ENCODE measurements at regions not wholly inside any gene's neighbourhood (a gene's known extent, or its start where the extent isn't known, plus 50 kb on each side); places are given as distances from the start of the nearest gene placed in this dataset.
A peak's percentile ranks its signal among the peaks of the same experiment; 100 is the strongest.

GRCh38 chr4:32988165-32988811 lies 2268.1 kb downstream of the PCDH7 start:
- Mint-ChIP-seq H3K9me3 (no peaks in the 10 kb centered on the region), H3K27ac (no peak overlapping the region), H3K4me3 (no peak overlapping the region), H3K4me1 (no peaks in the 10 kb centered on the region), H3K27me3 (no peaks in the 10 kb centered on the region)
- no peak for DNase-seq
- ATAC-seq, result no peak

- Mint-ChIP-seq H3K4me1 (no peaks in the 10 kb centered on the region), H3K9me3 (peaks cover 0 to 5% of the 10 kb centered on the region in 2 donors), H3K4me3 (no peak overlapping the region), H3K27me3 (no peaks in the 10 kb centered on the region), H3K27ac (no peak overlapping the region)
- ATAC-seq (no peak), DNase-seq (no peak)
Observed at GRCh38 chr4:32991663-32992062, 2271.5 kb downstream of the PCDH7 start.

GRCh38 chr4:32994981-32995881 lies 2275.1 kb downstream of the PCDH7 start:
- H3K4me1 Mint-ChIP-seq, result no peaks in the 10 kb centered on the region
- no peak overlapping the region for H3K27ac Mint-ChIP-seq
- no peak overlapping the region for H3K4me3 Mint-ChIP-seq
- peaks cover 0 to 20% of the 10 kb centered on the region in 2 donors for H3K9me3 Mint-ChIP-seq
- DNase-seq (no peak), ATAC-seq (no peak)
- no peaks in the 10 kb centered on the region for H3K27me3 Mint-ChIP-seq

- ATAC-seq, result no peak
- Mint-ChIP-seq H3K9me3 (peaks cover 3 to 6% of the 10 kb centered on the region in 2 donors), H3K27me3 (no peaks in the 10 kb centered on the region)
Observed at GRCh38 chr4:33013282-33013681, 2293.1 kb downstream of the PCDH7 start.

GRCh38 chr4:33025236-33025635 lies 2305.1 kb downstream of the PCDH7 start:
- Mint-ChIP-seq H3K4me1 (no peaks in the 10 kb centered on the region), H3K4me3 (no peak overlapping the region), H3K27ac (no peak overlapping the region), H3K27me3 (no peaks in the 10 kb centered on the region), H3K9me3 (no peaks in the 10 kb centered on the region)
- DNase-seq, result no peak
- ATAC-seq, result no peak

More at GRCh38 chr4:33013282-33013681, 2293.1 kb downstream of the PCDH7 start:
- DNase-seq, result no peak
- no peaks in the 10 kb centered on the region for H3K4me1 Mint-ChIP-seq
- no peak overlapping the region for H3K4me3 Mint-ChIP-seq
- H3K27ac Mint-ChIP-seq, result no peak overlapping the region

- H3K27me3 Mint-ChIP-seq, result no peaks in the 10 kb centered on the region
- no peak for ATAC-seq
- H3K4me3 Mint-ChIP-seq, result no peak overlapping the region
- H3K4me1 Mint-ChIP-seq, result no peaks in the 10 kb centered on the region
- no peak overlapping the region for H3K27ac Mint-ChIP-seq
- DNase-seq, result no peak
- peaks cover 0 to 7% of the 10 kb centered on the region in 2 donors for H3K9me3 Mint-ChIP-seq
Observed at GRCh38 chr4:33029976-33030375, 2309.8 kb downstream of the PCDH7 start.

- ATAC-seq (no peak), DNase-seq (no peak)
- Mint-ChIP-seq H3K27me3 (no peaks in the 10 kb centered on the region), H3K9me3 (peaks cover 0 to 7% of the 10 kb centered on the region in 2 donors), H3K4me1 (no peaks in the 10 kb centered on the region), H3K27ac (no peak overlapping the region), H3K4me3 (no peak overlapping the region)
Observed at GRCh38 chr4:33031328-33031727, 2311.2 kb downstream of the PCDH7 start.

GRCh38 chr4:33037464-33037863 lies 2317.3 kb downstream of the PCDH7 start:
- Mint-ChIP-seq H3K27ac (no peak overlapping the region), H3K4me1 (no peaks in the 10 kb centered on the region)
- no peak for ATAC-seq

GRCh38 chr4:33045334-33045733 lies 2325.2 kb downstream of the PCDH7 start:
- ATAC-seq, result no peak
- Mint-ChIP-seq H3K4me3 (no peak overlapping the region), H3K4me1 (no peaks in the 10 kb centered on the region), H3K27ac (no peak overlapping the region), H3K9me3 (peaks cover 0 to 4% of the 10 kb centered on the region in 2 donors), H3K27me3 (no peaks in the 10 kb centered on the region)
- DNase-seq, result no peak

More at GRCh38 chr4:33037464-33037863, 2317.3 kb downstream of the PCDH7 start:
- Mint-ChIP-seq H3K27me3 (no peaks in the 10 kb centered on the region), H3K9me3 (peaks cover 4 to 14% of the 10 kb centered on the region in 2 donors), H3K4me3 (no peak overlapping the region)
- DNase-seq, result no peak

GRCh38 chr4:33052241-33052640 lies 2332.1 kb downstream of the PCDH7 start:
- H3K27me3 Mint-ChIP-seq, result no peaks in the 10 kb centered on the region
- H3K4me3 Mint-ChIP-seq, result no peak overlapping the region
- H3K27ac Mint-ChIP-seq, result no peak overlapping the region
- peaks cover 0 to 4% of the 10 kb centered on the region in 2 donors for H3K9me3 Mint-ChIP-seq
- no peaks in the 10 kb centered on the region for H3K4me1 Mint-ChIP-seq
- ATAC-seq, result no peak
- no peak for DNase-seq

- no peak for DNase-seq
- peaks cover 0 to 4% of the 10 kb centered on the region in 2 donors for H3K9me3 Mint-ChIP-seq
- no peaks in the 10 kb centered on the region for H3K27me3 Mint-ChIP-seq
- no peak overlapping the region for H3K27ac Mint-ChIP-seq
- H3K4me3 Mint-ChIP-seq, result no peak overlapping the region
- ATAC-seq, result no peak
- no peaks in the 10 kb centered on the region for H3K4me1 Mint-ChIP-seq
Observed at GRCh38 chr4:33054161-33054560, 2334.0 kb downstream of the PCDH7 start.

GRCh38 chr4:33054656-33055196 lies 2334.6 kb downstream of the PCDH7 start:
- Mint-ChIP-seq H3K27ac (no peak overlapping the region), H3K27me3 (no peaks in the 10 kb centered on the region), H3K4me1 (no peaks in the 10 kb centered on the region), H3K9me3 (peaks cover 0 to 4% of the 10 kb centered on the region in 2 donors), H3K4me3 (no peak overlapping the region)
- ATAC-seq, result no peak
- DNase-seq, result no peak

- no peaks in the 10 kb centered on the region for H3K4me1 Mint-ChIP-seq
- DNase-seq, result no peak
- no peaks in the 10 kb centered on the region for H3K27me3 Mint-ChIP-seq
- H3K27ac Mint-ChIP-seq, result no peak overlapping the region
- H3K9me3 Mint-ChIP-seq, result peaks cover 4 to 6% of the 10 kb centered on the region in 2 donors
- no peak overlapping the region for H3K4me3 Mint-ChIP-seq
- ATAC-seq, result no peak
Observed at GRCh38 chr4:33057736-33058135, 2337.6 kb downstream of the PCDH7 start.

GRCh38 chr4:33058998-33059397 lies 2338.8 kb downstream of the PCDH7 start:
- no peak for ATAC-seq
- no peak for DNase-seq
- Mint-ChIP-seq H3K4me1 (no peaks in the 10 kb centered on the region), H3K4me3 (no peak overlapping the region), H3K27ac (no peak overlapping the region), H3K9me3 (peaks cover 7 to 9% of the 10 kb centered on the region in 2 donors), H3K27me3 (no peaks in the 10 kb centered on the region)

- no peaks in the 10 kb centered on the region for H3K4me1 Mint-ChIP-seq
- peaks cover 5 to 7% of the 10 kb centered on the region in 2 donors for H3K9me3 Mint-ChIP-seq
- no peak overlapping the region for H3K4me3 Mint-ChIP-seq
- H3K27me3 Mint-ChIP-seq, result no peaks in the 10 kb centered on the region
- DNase-seq (peak in 1 of 2 donors; percentile 2), ATAC-seq (no peak)
- no peak overlapping the region for H3K27ac Mint-ChIP-seq
Observed at GRCh38 chr4:33060674-33061542, 2340.7 kb downstream of the PCDH7 start.

Measured in stimulated activated naive CD8-positive, alpha-beta T cell treated with anti-CD3 and anti-CD28 coated beads, Interleukin-15, amount 100 ng/mL, for 72 hours (primary cell).